ENCODE measurements at regions not wholly inside any gene's neighbourhood (a gene's known extent, or its start where the extent isn't known, plus 50 kb on each side); places are given as distances from the start of the nearest gene placed in this dataset.

DNA sequence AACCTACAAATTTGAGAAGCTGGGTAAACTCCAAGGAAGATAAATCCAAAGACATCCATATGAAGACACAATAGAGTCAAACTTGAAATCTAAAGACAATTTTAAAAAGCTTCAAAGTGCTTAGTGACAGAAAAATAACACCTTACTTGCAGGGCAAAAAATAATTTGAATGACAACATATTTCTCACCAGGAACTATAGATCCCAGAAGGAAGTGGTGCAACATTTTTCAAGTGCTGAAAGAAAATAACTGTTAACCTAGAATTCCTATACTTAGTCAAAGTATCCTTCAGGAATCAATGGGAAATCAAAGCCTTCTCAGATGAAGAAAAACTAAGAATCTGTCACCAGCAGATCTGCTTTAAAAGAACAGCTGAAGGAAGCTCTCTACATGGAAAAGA is 184.4 kb downstream of the HLX start:
- TF ChIP-seq, protein P1, sequence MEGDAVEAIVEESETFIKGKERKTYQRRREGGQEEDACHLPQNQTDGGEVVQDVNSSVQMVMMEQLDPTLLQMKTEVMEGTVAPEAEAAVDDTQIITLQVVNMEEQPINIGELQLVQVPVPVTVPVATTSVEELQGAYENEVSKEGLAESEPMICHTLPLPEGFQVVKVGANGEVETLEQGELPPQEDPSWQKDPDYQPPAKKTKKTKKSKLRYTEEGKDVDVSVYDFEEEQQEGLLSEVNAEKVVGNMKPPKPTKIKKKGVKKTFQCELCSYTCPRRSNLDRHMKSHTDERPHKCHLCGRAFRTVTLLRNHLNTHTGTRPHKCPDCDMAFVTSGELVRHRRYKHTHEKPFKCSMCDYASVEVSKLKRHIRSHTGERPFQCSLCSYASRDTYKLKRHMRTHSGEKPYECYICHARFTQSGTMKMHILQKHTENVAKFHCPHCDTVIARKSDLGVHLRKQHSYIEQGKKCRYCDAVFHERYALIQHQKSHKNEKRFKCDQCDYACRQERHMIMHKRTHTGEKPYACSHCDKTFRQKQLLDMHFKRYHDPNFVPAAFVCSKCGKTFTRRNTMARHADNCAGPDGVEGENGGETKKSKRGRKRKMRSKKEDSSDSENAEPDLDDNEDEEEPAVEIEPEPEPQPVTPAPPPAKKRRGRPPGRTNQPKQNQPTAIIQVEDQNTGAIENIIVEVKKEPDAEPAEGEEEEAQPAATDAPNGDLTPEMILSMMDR (optimal IDR thresholded peaks at IDR 0.05 in 1 of 3, IDR thresholded peaks at IDR 0.05 in 1 of 3, conservative IDR thresholded peaks at IDR 0.05 in 1 of 3; ENCODE audit: extremely low read depth in 1 of 3, insufficient read depth in 2 of 3, low read length in 3 of 3), result no peak
- no peak for TF ChIP-seq EZH2 (IDR thresholded peaks at IDR 0.05; ENCODE audit: low read length)
